Effector memory CD4-positive, alpha-beta T cell (primary cell): ENCODE measurements at regions not wholly inside any gene's neighbourhood (a gene's known extent, or its start where the extent isn't known, plus 50 kb on each side); places are given as distances from the start of the nearest gene placed in this dataset.

Experiments used
- DNase-seq, 3 donors: peaks; one replicate each; pipeline ENCODE4 v3.0.0-alpha.2; 2020
- H3K27ac ChIP-seq: 2 replicates; pipeline ENCODE4 v1.7.0; 2013; ENCODE audit warnings: mild to moderate bottlenecking, low read length, moderate library complexity; ENCODE audit not compliant: insufficient read depth, poor library complexity, severe bottlenecking
- H3K27me3 ChIP-seq: replicated peaks from 2 replicates; pipeline ENCODE4 v1.7.0; 2013; ENCODE audit warnings: mild to moderate bottlenecking, low read length; ENCODE audit not compliant: insufficient read depth, control insufficient read depth, poor library complexity, severe bottlenecking
- H3K36me3 ChIP-seq: 2 replicates; pipeline ENCODE4 v1.7.0; 2013; ENCODE audit warnings: mild to moderate bottlenecking, low read length, moderate library complexity; ENCODE audit not compliant: control insufficient read depth, insufficient read depth
- H3K4me1 ChIP-seq: 2 replicates; pipeline ENCODE4 v1.7.0; 2013; ENCODE audit warnings: low read length, mild to moderate bottlenecking; ENCODE audit not compliant: control insufficient read depth, insufficient read depth, poor library complexity, severe bottlenecking
- H3K4me3 ChIP-seq: 2 replicates; pipeline ENCODE4 v1.7.0; 2013; ENCODE audit warnings: low read length, low read depth, mild to moderate bottlenecking; ENCODE audit not compliant: insufficient read depth, poor library complexity, severe bottlenecking
- H3K9me3 ChIP-seq: 2 replicates; pipeline ENCODE4 v1.7.0; 2013; ENCODE audit warnings: mild to moderate bottlenecking, low read length, moderate library complexity; ENCODE audit not compliant: control insufficient read depth

DNA sequence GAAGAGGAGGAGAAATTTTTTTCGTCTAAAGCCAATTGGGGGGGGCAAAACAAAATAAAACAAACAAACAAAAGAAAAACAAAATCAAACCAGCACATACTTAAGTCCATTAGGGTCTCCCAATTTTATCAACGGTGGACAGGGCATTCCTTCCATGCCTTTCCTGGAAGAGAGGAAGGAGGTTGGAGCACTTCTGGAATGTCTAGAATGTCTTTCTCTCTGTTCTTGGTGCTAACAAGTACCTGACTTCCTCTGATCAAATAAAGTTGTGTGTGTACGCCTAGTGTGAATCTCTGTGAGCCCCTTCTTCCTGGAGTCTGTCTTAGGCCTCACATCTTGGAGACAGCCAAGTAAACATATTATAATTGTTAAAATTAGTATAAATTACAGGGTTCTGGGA lies 399.0 kb upstream of the LRRTM1 start:
- Histone ChIP-seq H3K4me1 (no peaks in the 10 kb centered on the region), H3K27me3 (no peaks in the 10 kb centered on the region), H3K9me3 (no peaks in the 10 kb centered on the region), H3K27ac (no peak overlapping the region), H3K4me3 (no peak overlapping the region), H3K36me3 (no peaks in the 10 kb centered on the region)
- no peak for DNase-seq

DNA sequence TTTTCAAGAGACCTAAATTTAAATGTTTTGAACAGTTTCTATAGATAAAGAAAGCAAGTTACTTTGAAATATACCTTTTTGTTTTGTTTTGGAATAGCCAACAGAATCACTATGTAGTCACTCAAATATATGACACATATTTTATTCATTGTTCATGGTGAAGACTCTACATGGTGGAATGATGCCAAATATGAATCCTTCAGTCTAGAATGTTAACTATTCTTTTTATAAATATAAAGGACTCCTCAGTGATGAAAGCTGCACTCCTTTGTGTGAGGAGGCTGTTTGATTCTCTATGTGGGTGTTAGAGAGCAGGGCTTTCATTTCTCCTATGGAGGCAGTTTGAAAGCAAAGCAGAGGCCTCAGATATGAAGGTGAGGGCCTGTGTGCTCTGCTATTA lies 396.4 kb upstream of the LRRTM1 start:
- Histone ChIP-seq H3K9me3 (no peaks in the 10 kb centered on the region), H3K4me3 (no peak overlapping the region), H3K36me3 (no peaks in the 10 kb centered on the region), H3K4me1 (no peaks in the 10 kb centered on the region), H3K27me3 (no peaks in the 10 kb centered on the region), H3K27ac (no peak overlapping the region)
- DNase-seq: no peak
